Vagina (tissue), 2 donors: ENCODE measurements at regions not wholly inside any gene's neighbourhood (a gene's known extent, or its start where the extent isn't known, plus 50 kb on each side); places are given as distances from the start of the nearest gene placed in this dataset.

Source experiments
- DNase-seq, 2 donors: peaks; one replicate each; pipeline ENCODE4 v3.0.0-alpha.2; 2017; ENCODE audit errors: extremely low spot score in 2 of 2
- H3K27ac ChIP-seq: fragments of 200-600 bp; sonication (generic); one replicate; pipeline ENCODE4 v1.5.1; 2019
- H3K27me3 ChIP-seq: fragments of 200-600 bp; sonication (generic); one replicate; pipeline ENCODE4 v1.5.1; 2019
- H3K36me3 ChIP-seq, 2 donors: fragments of 200-600 bp; sonication (generic); one replicate each; pipeline ENCODE4 v1.5.1; 2017 to 2019
- H3K4me1 ChIP-seq: fragments of 200-600 bp; sonication (generic); one replicate; pipeline ENCODE4 v1.5.1; 2019
- H3K4me3 ChIP-seq, 2 donors: fragments of 200-600 bp; sonication (generic); 1 replicate in 1 of 2; 2 replicates in 1 of 2; pipeline ENCODE4 v1.5.1; 2016 to 2019
- H3K9me3 ChIP-seq: fragments of 200-600 bp; sonication (generic); one replicate; pipeline ENCODE4 v1.5.1; 2019
- POLR2A ChIP-seq, 2 donors: fragments of 450-650 bp; IDR thresholded peaks; one replicate each; pipeline ENCODE4 v1.6.1; 2017; ENCODE audit warnings: antibody characterized with exemption in 2 of 2, mild to moderate bottlenecking in 2 of 2, moderate library complexity in 2 of 2
- POLR2AphosphoS5 ChIP-seq, 2 donors: sonication (generic); formaldehyde crosslinking; IDR thresholded peaks; one replicate each; pipeline ENCODE4 v1.9.0; 2017; ENCODE audit warnings: antibody characterized with exemption in 2 of 2, mild to moderate bottlenecking in 2 of 2, low read depth in 1 of 2; ENCODE audit not compliant: insufficient read depth in 1 of 2
- intact Hi-C: fragments of 100-400 bp; cut with DNase I; formaldehyde crosslinking; loops from one replicate; pipeline ENCODE4 v1.15.1; 2023
- TF ChIP-seq, protein P1 (sequence below), 3 experiments: fragments of 450-650 bp in 2 of 3; fragments of 200-600 bp in 1 of 3; sonication (generic) in 1 of 3; IDR thresholded peaks; one replicate each; pipeline ENCODE4 v1.5.1; 2017 to 2019; ENCODE audit warnings: antibody characterized with exemption in 3 of 3, mild to moderate bottlenecking in 2 of 3, moderate library complexity in 2 of 3

DNA sequence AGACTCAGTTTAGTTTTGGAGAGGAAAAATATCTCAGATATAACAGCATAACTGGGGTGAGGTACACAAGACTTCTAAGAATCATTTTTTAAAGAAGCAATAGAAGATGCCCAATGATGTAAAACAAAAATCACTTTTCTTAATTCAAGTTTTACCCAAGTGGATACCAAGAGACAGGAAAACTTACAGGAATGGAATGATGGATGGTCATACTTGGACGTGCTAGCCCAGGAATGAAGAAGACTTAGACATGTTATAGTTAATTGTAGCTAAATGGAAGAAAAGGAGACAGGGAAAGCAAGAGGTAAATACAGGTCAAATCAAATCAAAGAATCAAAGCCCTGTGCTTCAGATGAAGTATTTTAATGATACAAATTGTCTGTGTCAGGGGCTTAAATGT, 312.7 kb upstream of the KCNJ16 start:
- Histone ChIP-seq H3K9me3 (no peaks in the 10 kb centered on the region), H3K27ac (no peak overlapping the region), H3K4me1 (peaks cover 22% of the 10 kb centered on the region), H3K27me3 (no peaks in the 10 kb centered on the region), H3K36me3 (no peaks in the 10 kb centered on the region), H3K4me3 (no peak overlapping the region)
- intact Hi-C loops: no loop called here
- no peak for TF ChIP-seq POLR2A (IDR thresholded peaks at IDR 0.05)
- TF ChIP-seq POLR2AphosphoS5 (IDR thresholded peaks at IDR 0.05; ENCODE audit: insufficient read depth in 1 of 2, low read depth in 1 of 2): no peak
- TF ChIP-seq, protein P1, sequence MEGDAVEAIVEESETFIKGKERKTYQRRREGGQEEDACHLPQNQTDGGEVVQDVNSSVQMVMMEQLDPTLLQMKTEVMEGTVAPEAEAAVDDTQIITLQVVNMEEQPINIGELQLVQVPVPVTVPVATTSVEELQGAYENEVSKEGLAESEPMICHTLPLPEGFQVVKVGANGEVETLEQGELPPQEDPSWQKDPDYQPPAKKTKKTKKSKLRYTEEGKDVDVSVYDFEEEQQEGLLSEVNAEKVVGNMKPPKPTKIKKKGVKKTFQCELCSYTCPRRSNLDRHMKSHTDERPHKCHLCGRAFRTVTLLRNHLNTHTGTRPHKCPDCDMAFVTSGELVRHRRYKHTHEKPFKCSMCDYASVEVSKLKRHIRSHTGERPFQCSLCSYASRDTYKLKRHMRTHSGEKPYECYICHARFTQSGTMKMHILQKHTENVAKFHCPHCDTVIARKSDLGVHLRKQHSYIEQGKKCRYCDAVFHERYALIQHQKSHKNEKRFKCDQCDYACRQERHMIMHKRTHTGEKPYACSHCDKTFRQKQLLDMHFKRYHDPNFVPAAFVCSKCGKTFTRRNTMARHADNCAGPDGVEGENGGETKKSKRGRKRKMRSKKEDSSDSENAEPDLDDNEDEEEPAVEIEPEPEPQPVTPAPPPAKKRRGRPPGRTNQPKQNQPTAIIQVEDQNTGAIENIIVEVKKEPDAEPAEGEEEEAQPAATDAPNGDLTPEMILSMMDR (IDR thresholded peaks at IDR 0.05): no peak
- DNase-seq: no peak

DNA sequence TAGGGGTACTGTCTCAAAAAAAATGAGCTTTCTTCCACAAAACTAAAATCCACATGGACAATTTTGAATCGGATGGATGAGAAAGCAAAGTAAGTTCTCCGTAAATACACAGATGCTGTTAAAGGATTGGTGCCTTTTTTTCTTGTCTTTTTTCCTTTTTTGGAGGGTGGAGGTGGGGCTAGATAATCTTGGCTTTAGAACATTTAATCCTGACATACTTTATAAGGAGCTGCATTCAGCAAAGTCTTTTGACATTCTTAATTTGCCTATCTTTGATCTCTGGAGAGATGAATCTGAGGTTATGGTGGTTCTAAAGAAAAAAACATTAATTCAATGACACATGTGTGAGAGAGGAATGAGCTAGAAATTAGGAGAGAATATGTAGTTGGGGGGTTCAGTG, 312.3 kb upstream of the KCNJ16 start:
- Histone ChIP-seq H3K4me3 (no peak overlapping the region), H3K4me1 (peaks cover 22% of the 10 kb centered on the region), H3K9me3 (no peaks in the 10 kb centered on the region), H3K36me3 (no peaks in the 10 kb centered on the region), H3K27me3 (no peaks in the 10 kb centered on the region), H3K27ac (no peak overlapping the region)
- no peak for DNase-seq
- no peak for TF ChIP-seq POLR2AphosphoS5 (IDR thresholded peaks at IDR 0.05; ENCODE audit: insufficient read depth in 1 of 2, low read depth in 1 of 2)
- TF ChIP-seq POLR2A (IDR thresholded peaks at IDR 0.05): no peak
- TF ChIP-seq, protein P1 (IDR thresholded peaks at IDR 0.05): no peak
- intact Hi-C loops: no loop called here

DNA sequence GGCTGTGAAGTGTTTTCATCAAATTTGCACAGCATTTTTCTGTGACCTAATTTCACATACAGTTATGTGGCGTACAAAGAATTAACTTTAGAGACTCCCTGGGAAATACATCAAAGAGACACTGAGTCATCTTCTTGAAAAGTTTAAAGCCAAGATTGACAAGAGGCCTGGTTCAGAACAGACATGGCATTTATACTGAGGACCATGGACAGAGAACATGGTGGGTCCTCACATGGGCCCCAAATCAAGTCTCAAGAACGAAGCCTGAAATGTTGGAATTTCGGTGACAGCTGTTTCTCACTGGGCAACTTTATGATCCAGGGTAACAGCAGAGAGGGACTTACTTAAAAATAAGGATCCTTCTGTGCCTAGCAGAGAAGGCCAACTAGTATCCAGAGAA, 311.5 kb upstream of the KCNJ16 start:
- H3K27ac ChIP-seq: no peak overlapping the region
- no peak overlapping the region for H3K4me3 ChIP-seq
- no peak for DNase-seq
- no peaks in the 10 kb centered on the region for H3K9me3 ChIP-seq
- no peaks in the 10 kb centered on the region for H3K27me3 ChIP-seq
- no peaks in the 10 kb centered on the region for H3K36me3 ChIP-seq
- peaks cover 22% of the 10 kb centered on the region for H3K4me1 ChIP-seq
- intact Hi-C loops: no loop called here
- TF ChIP-seq POLR2AphosphoS5 (IDR thresholded peaks at IDR 0.05; ENCODE audit: insufficient read depth in 1 of 2, low read depth in 1 of 2) (no peak), POLR2A (IDR thresholded peaks at IDR 0.05) (no peak)
- TF ChIP-seq, protein P1 (IDR thresholded peaks at IDR 0.05): no peak

GRCh38 chr17:69764146-69764545, 310.9 kb upstream of the KCNJ16 start:
- TF ChIP-seq POLR2AphosphoS5 (IDR thresholded peaks at IDR 0.05; ENCODE audit: insufficient read depth in 1 of 2, low read depth in 1 of 2) (no peak), POLR2A (IDR thresholded peaks at IDR 0.05) (no peak)
- TF ChIP-seq, protein P1 (IDR thresholded peaks at IDR 0.05): no peak
- no peaks in the 10 kb centered on the region for H3K9me3 ChIP-seq
- no peaks in the 10 kb centered on the region for H3K27me3 ChIP-seq
- peaks cover 22% of the 10 kb centered on the region for H3K4me1 ChIP-seq
- no peak overlapping the region for H3K4me3 ChIP-seq
- no peak for DNase-seq
- no peaks in the 10 kb centered on the region for H3K36me3 ChIP-seq
- intact Hi-C loops: no loop called here
- H3K27ac ChIP-seq: no peak overlapping the region

DNA sequence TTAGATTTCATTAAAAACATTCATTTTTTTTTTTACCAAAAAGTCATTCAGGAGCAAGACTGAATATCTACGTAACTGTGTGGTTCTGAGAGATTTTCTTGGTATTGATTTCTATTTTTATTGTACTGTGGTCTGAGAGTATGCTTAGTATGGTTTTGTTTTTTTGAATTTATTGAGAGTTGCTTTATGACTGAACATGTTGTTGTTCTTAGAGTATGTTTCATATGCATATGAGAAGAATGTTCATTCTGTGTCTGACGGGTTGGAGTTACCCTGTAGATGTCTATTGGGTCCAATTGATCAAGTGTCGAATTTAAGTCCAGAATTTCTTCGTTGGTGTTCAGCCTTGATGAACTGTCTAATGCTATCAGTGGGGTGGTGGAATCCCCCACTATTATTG, 306.0 kb upstream of the KCNJ16 start:
- H3K27ac ChIP-seq: no peak overlapping the region
- DNase-seq: no peak
- H3K4me1 ChIP-seq: peaks cover 3% of the 10 kb centered on the region
- H3K9me3 ChIP-seq: no peaks in the 10 kb centered on the region
- TF ChIP-seq, protein P1 (IDR thresholded peaks at IDR 0.05): no peak
- TF ChIP-seq POLR2AphosphoS5 (IDR thresholded peaks at IDR 0.05; ENCODE audit: insufficient read depth in 1 of 2, low read depth in 1 of 2): no peak
- no peak for TF ChIP-seq POLR2A (IDR thresholded peaks at IDR 0.05)
- H3K36me3 ChIP-seq: no peaks in the 10 kb centered on the region
- H3K4me3 ChIP-seq: no peak overlapping the region
- intact Hi-C loops: no loop called here
- H3K27me3 ChIP-seq: no peaks in the 10 kb centered on the region
